Bone marrow (tissue), 2 donors: ENCODE measurements at regions not wholly inside any gene's neighbourhood (a gene's known extent, or its start where the extent isn't known, plus 50 kb on each side); places are given as distances from the start of the nearest gene placed in this dataset.

Experiments used
- DNase-seq, 2 donors: peaks; one replicate each; lab custom pipeline; 2025; lab: John Stamatoyannopoulos, UW

GRCh38 chr1:54497338-54497737 is 50.7 kb upstream of the ACOT11 start:
- DNase-seq = no peak

GRCh38 chr1:54495954-54496353 is 52.1 kb upstream of the ACOT11 start:
- no peak for DNase-seq

- no peak for DNase-seq
Observed at GRCh38 chr1:54493608-54494007, 54.4 kb upstream of the ACOT11 start.

GRCh38 chr1:54490361-54491248 is 57.4 kb upstream of the ACOT11 start:
- DNase-seq = peak in 1 of 2 donors; percentile 36

- no peak for DNase-seq
Observed at GRCh38 chr1:54489627-54490250, 58.3 kb upstream of the ACOT11 start.

GRCh38 chr1:54488779-54489626 is 59.0 kb upstream of the ACOT11 start:
- DNase-seq = peak; percentile 45 to 70

- peak; percentile 57 to 62 for DNase-seq
Observed at GRCh38 chr1:54488065-54488750, 59.8 kb upstream of the ACOT11 start.

GRCh38 chr1:54487571-54488050 is 60.4 kb upstream of the ACOT11 start:
- DNase-seq = no peak

- DNase-seq = no peak
Observed at GRCh38 chr1:54486907-54487306, 61.1 kb upstream of the ACOT11 start.

- DNase-seq = peak in 1 of 2 donors; percentile 46
Observed at GRCh38 chr1:54485416-54485815, 62.6 kb upstream of the ACOT11 start.

- no peak for DNase-seq
Observed at GRCh38 chr1:54483875-54484437, 64.1 kb upstream of the ACOT11 start.

GRCh38 chr1:54481201-54481884 is 66.7 kb upstream of the ACOT11 start:
- no peak for DNase-seq

- DNase-seq = peak in 1 of 2 donors; percentile 66
Observed at GRCh38 chr1:54480525-54480848, 67.5 kb upstream of the ACOT11 start.

GRCh38 chr1:54479841-54480524 is 68.0 kb upstream of the ACOT11 start:
- DNase-seq = no peak

GRCh38 chr1:54479251-54479650 is 68.8 kb upstream of the ACOT11 start:
- no peak for DNase-seq

GRCh38 chr1:54477153-54477561 is 70.9 kb upstream of the ACOT11 start:
- DNase-seq = no peak

GRCh38 chr1:54476530-54477109 is 70.4 kb upstream of the SSBP3 start:
- DNase-seq = no peak

GRCh38 chr1:54475946-54476516 is 69.8 kb upstream of the SSBP3 start:
- peak in 1 of 2 donors; percentile 42 for DNase-seq

- DNase-seq = peak in 1 of 2 donors; percentile 47
Observed at GRCh38 chr1:54475357-54475881, 69.2 kb upstream of the SSBP3 start.
